IPS DF 4.7 (cell line): ENCODE measurements at regions not wholly inside any gene's neighbourhood (a gene's known extent, or its start where the extent isn't known, plus 50 kb on each side); places are given as distances from the start of the nearest gene placed in this dataset.
"Not testable (repeated sequence)": the region's sequence is repeated elsewhere in the genome, so short reads cannot be mapped to it uniquely, and the experiment has no call there.

Experiments
- DNase-seq: peaks from one replicate; pipeline ENCODE4 v3.0.0-alpha.2; 2013; ENCODE audit warnings: low spot score; ENCODE audit errors: extremely low read depth

GRCh38 chr11:42823546-42823945, 488.2 kb upstream of the API5 start:
- no peak for DNase-seq

GRCh38 chr11:42824067-42824466, 487.7 kb upstream of the API5 start:
- DNase-seq, result no peak

GRCh38 chr11:42825598-42825997, 486.2 kb upstream of the API5 start:
- no peak for DNase-seq

- DNase-seq, result no peak
Observed at GRCh38 chr11:42827845-42828244, 484.0 kb upstream of the API5 start.

- no peak for DNase-seq
Observed at GRCh38 chr11:42837994-42838393, 473.8 kb upstream of the API5 start.

GRCh38 chr11:42840176-42840829, 471.5 kb upstream of the API5 start:
- DNase-seq, result no peak

GRCh38 chr11:42840860-42841259, 470.9 kb upstream of the API5 start:
- DNase-seq, result no peak

GRCh38 chr11:42841556-42841955, 470.2 kb upstream of the API5 start:
- DNase-seq, result no peak

- DNase-seq, result no peak
Observed at GRCh38 chr11:42849362-42849761, 462.4 kb upstream of the API5 start.

GRCh38 chr11:42857344-42857743, 454.5 kb upstream of the API5 start:
- no peak for DNase-seq

GRCh38 chr11:42870480-42870879, 441.3 kb upstream of the API5 start:
- DNase-seq, result no peak

- DNase-seq, result not testable (repeated sequence)
Observed at GRCh38 chr11:42873800-42874405, 437.9 kb upstream of the API5 start.

GRCh38 chr11:42881335-42881734, 430.5 kb upstream of the API5 start:
- not testable (repeated sequence) for DNase-seq

GRCh38 chr11:42890773-42891172, 421.0 kb upstream of the API5 start:
- DNase-seq, result no peak

- no peak for DNase-seq
Observed at GRCh38 chr11:42901084-42901483, 410.7 kb upstream of the API5 start.

- no peak for DNase-seq
Observed at GRCh38 chr11:42906226-42906625, 405.6 kb upstream of the API5 start.

GRCh38 chr11:42913731-42914130, 398.1 kb upstream of the API5 start:
- DNase-seq, result no peak

- no peak for DNase-seq
Observed at GRCh38 chr11:42923651-42924050, 388.1 kb upstream of the API5 start.

- DNase-seq, result no peak
Observed at GRCh38 chr11:42925916-42926315, 385.9 kb upstream of the API5 start.

- DNase-seq, result no peak
Observed at GRCh38 chr11:42947405-42947804, 364.4 kb upstream of the API5 start.

GRCh38 chr11:42949738-42950376, 361.9 kb upstream of the API5 start:
- DNase-seq, result not testable (repeated sequence)

GRCh38 chr11:42951266-42951665, 360.5 kb upstream of the API5 start:
- DNase-seq, result no peak

GRCh38 chr11:42957831-42958230, 354.0 kb upstream of the API5 start:
- DNase-seq, result no peak
